ENCODE measurements at regions not wholly inside any gene's neighbourhood (a gene's known extent, or its start where the extent isn't known, plus 50 kb on each side); places are given as distances from the start of the nearest gene placed in this dataset.
"Not testable (repeated sequence)": the region's sequence is repeated elsewhere in the genome, so short reads cannot be mapped to it uniquely, and the experiment has no call there.

DNA sequence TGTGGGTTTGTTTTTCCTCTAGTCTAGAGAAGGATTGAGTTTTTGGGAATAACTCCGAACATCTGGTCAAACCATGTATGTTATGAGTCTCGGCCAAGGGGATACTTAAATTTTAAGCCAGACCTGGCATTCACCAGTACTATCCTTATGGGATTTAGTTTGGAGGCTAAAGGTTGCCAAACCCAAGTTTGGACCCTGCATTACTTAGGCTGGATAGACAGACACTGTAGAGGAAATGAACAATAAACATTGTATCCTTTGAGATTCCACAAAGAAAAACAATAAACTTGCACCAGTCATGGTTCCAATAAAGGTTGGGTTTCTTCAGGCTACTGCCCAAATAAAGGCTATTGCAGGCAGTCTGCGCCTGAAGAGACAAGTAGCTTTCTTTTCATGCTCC lies 296.7 kb upstream of the MEF2C start:
- H3K9me3 ChIP-seq, result no peaks in the 10 kb centered on the region
- H3K36me3 ChIP-seq, result no peaks in the 10 kb centered on the region
- H3K4me3 ChIP-seq, result no peak overlapping the region
- no peak overlapping the region for H3K27ac ChIP-seq
- no peaks in the 10 kb centered on the region for H3K4me1 ChIP-seq
- TF ChIP-seq POLR2A (IDR thresholded peaks at IDR 0.05), result no peak
- no peak for TF ChIP-seq EP300 (IDR thresholded peaks at IDR 0.05)
- no peak for TF ChIP-seq POLR2AphosphoS5 (IDR thresholded peaks at IDR 0.05)
- TF ChIP-seq, protein P1, sequence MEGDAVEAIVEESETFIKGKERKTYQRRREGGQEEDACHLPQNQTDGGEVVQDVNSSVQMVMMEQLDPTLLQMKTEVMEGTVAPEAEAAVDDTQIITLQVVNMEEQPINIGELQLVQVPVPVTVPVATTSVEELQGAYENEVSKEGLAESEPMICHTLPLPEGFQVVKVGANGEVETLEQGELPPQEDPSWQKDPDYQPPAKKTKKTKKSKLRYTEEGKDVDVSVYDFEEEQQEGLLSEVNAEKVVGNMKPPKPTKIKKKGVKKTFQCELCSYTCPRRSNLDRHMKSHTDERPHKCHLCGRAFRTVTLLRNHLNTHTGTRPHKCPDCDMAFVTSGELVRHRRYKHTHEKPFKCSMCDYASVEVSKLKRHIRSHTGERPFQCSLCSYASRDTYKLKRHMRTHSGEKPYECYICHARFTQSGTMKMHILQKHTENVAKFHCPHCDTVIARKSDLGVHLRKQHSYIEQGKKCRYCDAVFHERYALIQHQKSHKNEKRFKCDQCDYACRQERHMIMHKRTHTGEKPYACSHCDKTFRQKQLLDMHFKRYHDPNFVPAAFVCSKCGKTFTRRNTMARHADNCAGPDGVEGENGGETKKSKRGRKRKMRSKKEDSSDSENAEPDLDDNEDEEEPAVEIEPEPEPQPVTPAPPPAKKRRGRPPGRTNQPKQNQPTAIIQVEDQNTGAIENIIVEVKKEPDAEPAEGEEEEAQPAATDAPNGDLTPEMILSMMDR (IDR thresholded peaks at IDR 0.05), result no peak
- no peak for DNase-seq (ENCODE audit: low spot score in 2 of 2)
- no peaks in the 10 kb centered on the region for H3K27me3 ChIP-seq
- WGBS, result 67% methylated on average over 3 of the region's 3 CpGs

DNA sequence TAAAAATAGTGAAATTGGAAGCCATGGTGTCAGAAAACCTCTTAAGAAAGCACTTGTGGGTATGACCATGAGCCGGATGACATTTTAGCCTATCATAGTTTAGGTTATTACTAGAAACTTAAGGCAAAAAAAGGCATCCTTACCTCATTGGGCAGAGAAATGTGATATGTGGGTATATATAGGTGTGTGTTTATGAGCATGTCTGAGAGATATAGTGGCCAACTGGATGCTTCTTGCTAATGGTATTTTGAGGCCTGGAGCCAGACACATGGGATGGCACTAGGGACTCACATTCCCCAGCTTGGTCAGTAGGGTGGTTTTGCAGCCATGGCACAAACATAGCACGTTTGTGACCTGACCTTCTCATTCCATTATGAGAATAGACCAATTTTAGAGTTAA lies 295.6 kb upstream of the MEF2C start:
- H3K27ac ChIP-seq, result no peak overlapping the region
- no peak for DNase-seq (ENCODE audit: low spot score in 2 of 2)
- no peaks in the 10 kb centered on the region for H3K36me3 ChIP-seq
- TF ChIP-seq EP300 (IDR thresholded peaks at IDR 0.05), result no peak
- TF ChIP-seq POLR2A (IDR thresholded peaks at IDR 0.05), result no peak
- TF ChIP-seq, protein P1 (IDR thresholded peaks at IDR 0.05), result no peak
- no peak for TF ChIP-seq POLR2AphosphoS5 (IDR thresholded peaks at IDR 0.05)
- H3K9me3 ChIP-seq, result no peaks in the 10 kb centered on the region
- H3K27me3 ChIP-seq, result no peaks in the 10 kb centered on the region
- no peak overlapping the region for H3K4me3 ChIP-seq
- H3K4me1 ChIP-seq, result no peaks in the 10 kb centered on the region
- whole genome bisulfite sequencing, result 83% methylated on average over 2 of the region's 2 CpGs

DNA sequence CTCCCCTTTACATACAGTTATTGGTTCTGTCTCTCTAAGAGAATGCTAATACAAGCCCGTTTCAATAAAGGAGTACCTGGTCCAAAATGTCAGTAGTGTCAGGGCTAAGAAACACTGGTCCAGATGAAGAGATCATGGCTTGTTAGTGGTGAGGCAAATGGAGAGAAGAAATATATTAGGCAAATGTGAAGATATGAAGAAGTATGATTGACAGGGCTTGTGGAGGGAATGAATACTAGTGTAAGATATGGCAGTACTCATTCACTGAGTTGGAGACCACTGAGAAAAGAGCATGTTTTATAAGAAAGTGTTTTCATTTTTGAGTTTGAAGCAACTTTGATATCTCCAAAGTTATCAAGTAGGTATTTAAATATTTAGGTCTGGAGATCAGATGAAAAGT lies 290.5 kb upstream of the MEF2C start:
- no peak for DNase-seq (ENCODE audit: low spot score in 2 of 2)
- no peak overlapping the region for H3K4me3 ChIP-seq
- 100% methylated on average over 1 of the region's 1 CpG for WGBS
- TF ChIP-seq, protein P1 (IDR thresholded peaks at IDR 0.05), result no peak
- TF ChIP-seq POLR2AphosphoS5 (IDR thresholded peaks at IDR 0.05) (no peak), EP300 (IDR thresholded peaks at IDR 0.05) (no peak), POLR2A (IDR thresholded peaks at IDR 0.05) (no peak)
- H3K4me1 ChIP-seq, result no peaks in the 10 kb centered on the region
- no peaks in the 10 kb centered on the region for H3K9me3 ChIP-seq
- no peak overlapping the region for H3K27ac ChIP-seq
- no peaks in the 10 kb centered on the region for H3K27me3 ChIP-seq
- H3K36me3 ChIP-seq, result no peaks in the 10 kb centered on the region

DNA sequence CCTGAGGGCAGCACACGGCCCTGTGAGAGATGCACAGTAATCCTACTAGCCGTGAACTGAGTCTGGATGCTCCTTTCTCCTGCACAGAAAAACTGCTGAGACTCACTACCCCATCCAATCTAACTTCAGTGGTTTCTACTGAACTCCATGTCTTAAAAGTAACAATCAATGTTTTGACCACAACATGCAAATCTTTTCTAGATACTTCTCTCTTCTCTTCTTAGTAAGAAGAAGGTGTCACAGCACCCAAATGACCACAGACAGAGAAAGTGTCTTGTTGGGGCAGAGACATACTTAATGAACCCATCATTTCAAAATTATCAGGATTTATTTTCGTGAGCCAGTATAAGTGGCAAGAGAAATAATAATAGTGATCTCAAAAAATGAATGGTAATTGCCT lies 285.8 kb upstream of the MEF2C start:
- Histone ChIP-seq H3K36me3 (no peaks in the 10 kb centered on the region), H3K4me3 (no peak overlapping the region), H3K4me1 (no peaks in the 10 kb centered on the region), H3K27ac (no peak overlapping the region), H3K27me3 (no peaks in the 10 kb centered on the region), H3K9me3 (no peaks in the 10 kb centered on the region)
- no peak for DNase-seq (ENCODE audit: low spot score in 2 of 2)
- TF ChIP-seq POLR2AphosphoS5 (IDR thresholded peaks at IDR 0.05) (no peak), EP300 (IDR thresholded peaks at IDR 0.05) (no peak), POLR2A (IDR thresholded peaks at IDR 0.05) (no peak)
- TF ChIP-seq, protein P1 (IDR thresholded peaks at IDR 0.05), result no peak
- WGBS, result 90% methylated on average over 3 of the region's 3 CpGs

DNA sequence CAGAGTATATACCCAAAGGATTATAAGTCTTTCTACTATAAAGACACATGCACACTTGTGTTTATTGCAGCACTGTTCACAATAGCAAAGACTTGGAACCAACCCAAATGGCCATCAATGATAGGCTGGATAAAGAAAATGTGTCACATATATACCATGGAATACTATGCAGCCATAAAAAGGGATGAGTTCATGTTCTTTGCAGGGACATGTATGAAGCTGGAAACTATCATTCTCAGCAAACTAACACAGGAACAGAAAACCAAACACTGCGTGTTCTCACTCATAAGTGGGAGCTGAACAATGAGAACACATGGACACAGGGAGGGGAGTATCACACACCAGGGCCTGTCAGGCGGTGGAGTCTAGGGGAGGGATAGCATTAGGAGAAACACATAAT lies 281.7 kb upstream of the MEF2C start:
- WGBS, result 96% methylated on average over 2 of the region's 2 CpGs

DNA sequence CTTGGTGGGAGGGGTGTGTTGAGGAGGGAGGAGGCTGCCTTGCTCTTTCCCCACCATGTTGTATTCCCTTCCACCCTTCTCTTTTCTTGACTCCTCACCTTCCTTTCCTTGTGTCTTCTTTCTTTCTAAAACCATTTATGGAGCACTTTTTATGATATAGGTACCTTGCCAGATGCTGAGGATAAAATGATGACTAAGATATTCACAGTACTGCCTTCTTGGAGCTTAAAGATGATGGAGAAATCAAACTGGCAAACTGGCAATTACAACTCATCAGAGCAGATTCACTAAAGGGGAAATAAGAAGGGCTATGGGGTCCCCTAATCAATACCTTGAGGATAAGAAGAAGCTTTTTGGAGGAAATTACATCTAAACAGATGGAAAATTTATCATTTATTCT lies 273.2 kb upstream of the MEF2C start:
- Histone ChIP-seq H3K4me1 (no peaks in the 10 kb centered on the region), H3K4me3 (no peak overlapping the region), H3K36me3 (no peaks in the 10 kb centered on the region), H3K27me3 (no peaks in the 10 kb centered on the region), H3K9me3 (no peaks in the 10 kb centered on the region), H3K27ac (no peak overlapping the region)
- no peak for DNase-seq (ENCODE audit: low spot score in 2 of 2)
- TF ChIP-seq POLR2A (IDR thresholded peaks at IDR 0.05) (no peak), EP300 (IDR thresholded peaks at IDR 0.05) (no peak), POLR2AphosphoS5 (IDR thresholded peaks at IDR 0.05) (no peak)
- TF ChIP-seq, protein P1 (IDR thresholded peaks at IDR 0.05), result no peak

More for the DNA sequence above, 281.7 kb upstream of the MEF2C start:
- H3K4me1 ChIP-seq; H3K4me3 ChIP-seq; H3K27ac ChIP-seq; H3K27me3 ChIP-seq; DNase-seq (ENCODE audit: low spot score in 2 of 2); H3K36me3 ChIP-seq; H3K9me3 ChIP-seq: not testable (repeated sequence)
